Prostate gland (tissue), 2 donors: ENCODE measurements at regions not wholly inside any gene's neighbourhood (a gene's known extent, or its start where the extent isn't known, plus 50 kb on each side); places are given as distances from the start of the nearest gene placed in this dataset.
"Not testable (repeated sequence)": the region's sequence is repeated elsewhere in the genome, so short reads cannot be mapped to it uniquely, and the experiment has no call there.

Source experiments
- POLR2A ChIP-seq: fragments of 450-650 bp; IDR thresholded peaks from one replicate; pipeline ENCODE4 v1.6.1; 2016; ENCODE audit warnings: antibody characterized with exemption, mild to moderate bottlenecking
- POLR2AphosphoS5 ChIP-seq: sonication (generic); formaldehyde crosslinking; IDR thresholded peaks from one replicate; pipeline ENCODE4 v1.6.1; 2017; ENCODE audit warnings: antibody characterized with exemption
- TF ChIP-seq, protein P1 (sequence below), 4 experiments: fragments of 200-600 bp in 2 of 4; fragments of 450-650 bp in 2 of 4; sonication (generic) in 2 of 4; IDR thresholded peaks; 1 replicate in 3 of 4; 2 replicates in 1 of 4; pipeline ENCODE4 v1.5.1; 2016 to 2019; ENCODE audit warnings: antibody characterized with exemption in 4 of 4, mild to moderate bottlenecking in 2 of 4, moderate library complexity in 2 of 4

DNA sequence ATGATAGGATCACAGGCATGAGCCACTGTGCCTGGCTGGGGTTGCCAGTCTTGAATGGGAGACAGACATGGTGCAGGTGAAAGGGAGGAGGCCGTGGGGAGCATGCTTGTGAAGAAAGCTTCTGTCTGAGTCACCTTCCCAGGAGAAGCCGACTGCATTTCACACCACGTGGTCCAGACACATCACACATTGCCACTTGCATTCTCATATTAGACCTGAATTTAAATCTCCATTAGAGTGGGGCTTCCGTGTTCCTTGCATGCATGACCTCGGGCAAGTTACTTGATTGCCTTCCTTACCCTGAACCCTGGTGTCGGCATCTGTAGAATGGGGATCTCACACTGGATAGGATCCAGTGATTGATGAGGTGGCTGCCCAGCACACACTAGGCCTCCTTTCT is 2899.6 kb downstream of the RPIA start:
- not testable (repeated sequence) for TF ChIP-seq POLR2A, POLR2AphosphoS5
- TF ChIP-seq, protein P1, sequence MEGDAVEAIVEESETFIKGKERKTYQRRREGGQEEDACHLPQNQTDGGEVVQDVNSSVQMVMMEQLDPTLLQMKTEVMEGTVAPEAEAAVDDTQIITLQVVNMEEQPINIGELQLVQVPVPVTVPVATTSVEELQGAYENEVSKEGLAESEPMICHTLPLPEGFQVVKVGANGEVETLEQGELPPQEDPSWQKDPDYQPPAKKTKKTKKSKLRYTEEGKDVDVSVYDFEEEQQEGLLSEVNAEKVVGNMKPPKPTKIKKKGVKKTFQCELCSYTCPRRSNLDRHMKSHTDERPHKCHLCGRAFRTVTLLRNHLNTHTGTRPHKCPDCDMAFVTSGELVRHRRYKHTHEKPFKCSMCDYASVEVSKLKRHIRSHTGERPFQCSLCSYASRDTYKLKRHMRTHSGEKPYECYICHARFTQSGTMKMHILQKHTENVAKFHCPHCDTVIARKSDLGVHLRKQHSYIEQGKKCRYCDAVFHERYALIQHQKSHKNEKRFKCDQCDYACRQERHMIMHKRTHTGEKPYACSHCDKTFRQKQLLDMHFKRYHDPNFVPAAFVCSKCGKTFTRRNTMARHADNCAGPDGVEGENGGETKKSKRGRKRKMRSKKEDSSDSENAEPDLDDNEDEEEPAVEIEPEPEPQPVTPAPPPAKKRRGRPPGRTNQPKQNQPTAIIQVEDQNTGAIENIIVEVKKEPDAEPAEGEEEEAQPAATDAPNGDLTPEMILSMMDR (IDR thresholded peaks at IDR 0.05) = not testable (repeated sequence)
